ENCODE measurements at regions not wholly inside any gene's neighbourhood (a gene's known extent, or its start where the extent isn't known, plus 50 kb on each side); places are given as distances from the start of the nearest gene placed in this dataset.

GRCh38 chr5:125032286-125032685 is 285.8 kb upstream of the ZNF608 start:
- H3K4me3 ChIP-seq (ENCODE audit: extremely low read depth, insufficient read depth, low read length, poor library complexity, severe bottlenecking), result no peak overlapping the region
- no peak overlapping the region for H3K27ac ChIP-seq (ENCODE audit: low read depth, low read length, severe bottlenecking)
- H3K36me3 ChIP-seq (ENCODE audit: control insufficient read depth, insufficient read depth, low read length), result no peaks in the 10 kb centered on the region
- H3K9me3 ChIP-seq (ENCODE audit: control insufficient read depth, low read length), result no peaks in the 10 kb centered on the region
- H3K4me1 ChIP-seq (ENCODE audit: control insufficient read depth, insufficient read depth, low read length, poor library complexity, severe bottlenecking), result peaks cover 7% of the 10 kb centered on the region
- WGBS, 2 experiments (ENCODE audit: insufficient coverage in 2 of 2), result 90 to 100% methylated on average over 2 of the region's 3 CpGs

- WGBS, 2 experiments (ENCODE audit: insufficient coverage in 2 of 2), result 83 to 100% methylated on average over 1 of the region's 2 CpGs
- Histone ChIP-seq H3K36me3 (ENCODE audit: control insufficient read depth, insufficient read depth, low read length) (no peaks in the 10 kb centered on the region), H3K4me1 (ENCODE audit: control insufficient read depth, insufficient read depth, low read length, poor library complexity, severe bottlenecking) (peaks cover 7% of the 10 kb centered on the region), H3K9me3 (ENCODE audit: control insufficient read depth, low read length) (no peaks in the 10 kb centered on the region), H3K27ac (ENCODE audit: low read depth, low read length, severe bottlenecking) (no peak overlapping the region), H3K4me3 (ENCODE audit: extremely low read depth, insufficient read depth, low read length, poor library complexity, severe bottlenecking) (no peak overlapping the region)
Observed at GRCh38 chr5:125033602-125034001, 287.2 kb upstream of the ZNF608 start.

- Histone ChIP-seq H3K4me1 (ENCODE audit: control insufficient read depth, insufficient read depth, low read length, poor library complexity, severe bottlenecking) (peaks cover 7% of the 10 kb centered on the region), H3K36me3 (ENCODE audit: control insufficient read depth, insufficient read depth, low read length) (no peaks in the 10 kb centered on the region), H3K9me3 (ENCODE audit: control insufficient read depth, low read length) (no peaks in the 10 kb centered on the region), H3K4me3 (ENCODE audit: extremely low read depth, insufficient read depth, low read length, poor library complexity, severe bottlenecking) (no peak overlapping the region), H3K27ac (ENCODE audit: low read depth, low read length, severe bottlenecking) (no peak overlapping the region)
- 86 to 90% methylated on average over 2 to 3 of the region's 5 CpGs for WGBS, 2 experiments (ENCODE audit: insufficient coverage in 2 of 2)
Observed at GRCh38 chr5:125034331-125034730, 287.9 kb upstream of the ZNF608 start.

GRCh38 chr5:125036494-125036893 is 290.1 kb upstream of the ZNF608 start:
- no peak overlapping the region for H3K4me3 ChIP-seq (ENCODE audit: extremely low read depth, insufficient read depth, low read length, poor library complexity, severe bottlenecking)
- H3K9me3 ChIP-seq (ENCODE audit: control insufficient read depth, low read length), result no peaks in the 10 kb centered on the region
- peaks cover 7% of the 10 kb centered on the region for H3K4me1 ChIP-seq (ENCODE audit: control insufficient read depth, insufficient read depth, low read length, poor library complexity, severe bottlenecking)
- H3K27ac ChIP-seq (ENCODE audit: low read depth, low read length, severe bottlenecking), result no peak overlapping the region
- H3K36me3 ChIP-seq (ENCODE audit: control insufficient read depth, insufficient read depth, low read length), result no peaks in the 10 kb centered on the region
- 92 to 95% methylated on average over 8 of the region's 8 CpGs for WGBS, 2 experiments (ENCODE audit: insufficient coverage in 2 of 2)

GRCh38 chr5:125037020-125037419 is 290.6 kb upstream of the ZNF608 start:
- H3K4me3 ChIP-seq (ENCODE audit: extremely low read depth, insufficient read depth, low read length, poor library complexity, severe bottlenecking), result no peak overlapping the region
- no peaks in the 10 kb centered on the region for H3K36me3 ChIP-seq (ENCODE audit: control insufficient read depth, insufficient read depth, low read length)
- peaks cover 5% of the 10 kb centered on the region for H3K4me1 ChIP-seq (ENCODE audit: control insufficient read depth, insufficient read depth, low read length, poor library complexity, severe bottlenecking)
- H3K9me3 ChIP-seq (ENCODE audit: control insufficient read depth, low read length), result no peaks in the 10 kb centered on the region
- H3K27ac ChIP-seq (ENCODE audit: low read depth, low read length, severe bottlenecking), result no peak overlapping the region
- 92 to 100% methylated on average over 1 of the region's 1 CpG for WGBS, 2 experiments (ENCODE audit: insufficient coverage in 2 of 2)

- Histone ChIP-seq H3K27ac (ENCODE audit: low read depth, low read length, severe bottlenecking) (no peak overlapping the region), H3K4me3 (ENCODE audit: extremely low read depth, insufficient read depth, low read length, poor library complexity, severe bottlenecking) (no peak overlapping the region), H3K36me3 (ENCODE audit: control insufficient read depth, insufficient read depth, low read length) (no peaks in the 10 kb centered on the region), H3K9me3 (ENCODE audit: control insufficient read depth, low read length) (no peaks in the 10 kb centered on the region), H3K4me1 (ENCODE audit: control insufficient read depth, insufficient read depth, low read length, poor library complexity, severe bottlenecking) (peaks cover under 1% of the 10 kb centered on the region)
- WGBS, 2 experiments (ENCODE audit: insufficient coverage in 2 of 2), result 89 to 98% methylated on average over 4 to 6 of the region's 7 CpGs
Observed at GRCh38 chr5:125037530-125037929, 291.1 kb upstream of the ZNF608 start.

- Histone ChIP-seq H3K9me3 (ENCODE audit: control insufficient read depth, low read length) (no peaks in the 10 kb centered on the region), H3K4me1 (ENCODE audit: control insufficient read depth, insufficient read depth, low read length, poor library complexity, severe bottlenecking) (no peaks in the 10 kb centered on the region), H3K4me3 (ENCODE audit: extremely low read depth, insufficient read depth, low read length, poor library complexity, severe bottlenecking) (no peak overlapping the region), H3K36me3 (ENCODE audit: control insufficient read depth, insufficient read depth, low read length) (no peaks in the 10 kb centered on the region), H3K27ac (ENCODE audit: low read depth, low read length, severe bottlenecking) (no peak overlapping the region)
- 91 to 94% methylated on average over 4 of the region's 5 CpGs for WGBS, 2 experiments (ENCODE audit: insufficient coverage in 2 of 2)
Observed at GRCh38 chr5:125038477-125038876, 292.0 kb upstream of the ZNF608 start.

GRCh38 chr5:125041798-125042197 is 295.4 kb upstream of the ZNF608 start:
- WGBS, 2 experiments (ENCODE audit: insufficient coverage in 2 of 2), result 70% methylated on average over 2 of the region's 2 CpGs; no CpG with 5 or more reads in 1 of the 2 experiments
- Histone ChIP-seq H3K4me1 (ENCODE audit: control insufficient read depth, insufficient read depth, low read length, poor library complexity, severe bottlenecking) (peaks cover 3% of the 10 kb centered on the region), H3K36me3 (ENCODE audit: control insufficient read depth, insufficient read depth, low read length) (no peaks in the 10 kb centered on the region), H3K4me3 (ENCODE audit: extremely low read depth, insufficient read depth, low read length, poor library complexity, severe bottlenecking) (no peak overlapping the region), H3K9me3 (ENCODE audit: control insufficient read depth, low read length) (no peaks in the 10 kb centered on the region), H3K27ac (ENCODE audit: low read depth, low read length, severe bottlenecking) (no peak overlapping the region)

- Histone ChIP-seq H3K27ac (ENCODE audit: low read depth, low read length, severe bottlenecking) (no peak overlapping the region), H3K9me3 (ENCODE audit: control insufficient read depth, low read length) (no peaks in the 10 kb centered on the region)
- 86 to 88% methylated on average over 1 of the region's 1 CpG for WGBS, 2 experiments (ENCODE audit: insufficient coverage in 2 of 2)
Observed at GRCh38 chr5:125042261-125042890, 295.9 kb upstream of the ZNF608 start.

GRCh38 chr5:125043781-125044391 is 297.4 kb upstream of the ZNF608 start:
- Histone ChIP-seq H3K9me3 (ENCODE audit: control insufficient read depth, low read length) (no peaks in the 10 kb centered on the region), H3K27ac (ENCODE audit: low read depth, low read length, severe bottlenecking) (peak overlapping the region; percentile 33), H3K4me3 (ENCODE audit: extremely low read depth, insufficient read depth, low read length, poor library complexity, severe bottlenecking) (no peak overlapping the region), H3K4me1 (ENCODE audit: control insufficient read depth, insufficient read depth, low read length, poor library complexity, severe bottlenecking) (peaks cover 3% of the 10 kb centered on the region), H3K36me3 (ENCODE audit: control insufficient read depth, insufficient read depth, low read length) (no peaks in the 10 kb centered on the region)
- 83 to 93% methylated on average over 3 to 4 of the region's 8 CpGs for WGBS, 2 experiments (ENCODE audit: insufficient coverage in 2 of 2)

More at GRCh38 chr5:125042261-125042890, 295.9 kb upstream of the ZNF608 start:
- no peak overlapping the region for H3K4me3 ChIP-seq (ENCODE audit: extremely low read depth, insufficient read depth, low read length, poor library complexity, severe bottlenecking)
- no peaks in the 10 kb centered on the region for H3K36me3 ChIP-seq (ENCODE audit: control insufficient read depth, insufficient read depth, low read length)
- peaks cover 3% of the 10 kb centered on the region for H3K4me1 ChIP-seq (ENCODE audit: control insufficient read depth, insufficient read depth, low read length, poor library complexity, severe bottlenecking)

Data from mesodermal cell (in vitro differentiated cells).